Large intestine (tissue), 3 donors: ENCODE measurements at regions not wholly inside any gene's neighbourhood (a gene's known extent, or its start where the extent isn't known, plus 50 kb on each side); places are given as distances from the start of the nearest gene placed in this dataset.

Experiments
- DNase-seq, 2 donors: peaks; one replicate each; pipeline versions ENCODE4 v3.0.0 to v3.0.0-alpha.2; 2013
- H3K27ac ChIP-seq: one replicate; pipeline ENCODE4 v1.5.1; 2013; ENCODE audit warnings: low read length
- H3K27me3 ChIP-seq: 2 replicates; pipeline ENCODE4 v1.6.1; 2013; ENCODE audit warnings: low read length; ENCODE audit not compliant: control insufficient read depth, insufficient read depth
- H3K36me3 ChIP-seq: 2 replicates; pipeline ENCODE4 v1.6.1; 2013; ENCODE audit warnings: low read length; ENCODE audit not compliant: control insufficient read depth, insufficient read depth
- H3K4me1 ChIP-seq: one replicate; pipeline ENCODE4 v1.6.1; 2013; ENCODE audit warnings: low read length; ENCODE audit not compliant: control insufficient read depth, insufficient read depth
- H3K4me3 ChIP-seq: one replicate; pipeline ENCODE4 v1.5.1; 2013; ENCODE audit warnings: low read length
- H3K9me3 ChIP-seq: one replicate; pipeline ENCODE4 v1.6.1; 2013; ENCODE audit warnings: mild to moderate bottlenecking, low read depth, low read length, moderate library complexity; ENCODE audit not compliant: control insufficient read depth
- WGBS: methylation state at CpG from one replicate; pipeline ENCODE4 v1.1.5; 2013; ENCODE audit warnings: low lambda C conversion rate; ENCODE audit not compliant: insufficient coverage; 5-methylcytosine and 5-hydroxymethylcytosine counted together

DNA sequence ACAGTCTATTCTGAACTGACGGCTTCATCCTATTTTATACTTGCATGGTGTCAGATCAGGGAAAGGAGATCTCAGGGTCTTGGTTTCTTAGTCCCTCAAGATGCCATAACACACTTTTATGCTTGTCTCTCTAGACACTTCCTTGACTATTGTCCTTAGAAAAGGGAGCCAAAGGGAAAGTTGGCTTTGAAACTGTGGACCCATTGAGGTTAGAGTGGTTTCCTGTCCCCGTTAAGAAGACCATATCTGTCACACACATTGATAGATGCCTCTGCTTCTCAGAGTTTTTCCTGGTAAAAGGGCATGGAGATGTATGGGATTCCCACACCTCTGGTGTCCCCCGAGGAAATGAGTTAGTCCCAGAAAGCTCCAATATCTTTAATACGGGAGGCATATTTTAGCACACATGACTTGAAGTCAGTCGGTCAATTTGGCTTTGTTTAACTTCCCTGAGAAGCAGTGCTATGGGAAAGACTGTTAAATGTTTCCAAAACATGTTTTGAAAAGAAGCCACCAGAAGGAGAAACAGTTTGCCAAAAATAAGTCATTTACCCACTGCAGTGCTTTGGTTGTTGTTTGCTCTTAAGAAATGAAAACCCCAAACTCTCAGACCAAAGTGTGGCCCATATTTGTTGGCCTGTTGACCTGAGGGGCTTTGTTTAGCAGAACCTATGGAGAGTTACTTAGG lies 133.4 kb upstream of the CXCR4 start:
- WGBS = 50% methylated on average over 1 of the region's 5 CpGs
- no peak for DNase-seq
- Histone ChIP-seq H3K27me3 (no peaks in the 10 kb centered on the region), H3K27ac (no peak overlapping the region), H3K9me3 (no peaks in the 10 kb centered on the region), H3K4me3 (no peak overlapping the region), H3K4me1 (no peaks in the 10 kb centered on the region), H3K36me3 (no peaks in the 10 kb centered on the region)

- H3K27ac ChIP-seq = no peak overlapping the region
- no peaks in the 10 kb centered on the region for H3K9me3 ChIP-seq
- no peak overlapping the region for H3K4me3 ChIP-seq
- peaks cover 2% of the 10 kb centered on the region for H3K4me1 ChIP-seq
- DNase-seq = no peak
- no CpG with 5 or more reads among the region's 3 CpGs for WGBS
- no peaks in the 10 kb centered on the region for H3K36me3 ChIP-seq
- H3K27me3 ChIP-seq = no peaks in the 10 kb centered on the region
Observed at GRCh38 chr2:136250131-136250530, 132.2 kb upstream of the CXCR4 start.

GRCh38 chr2:136248907-136249306 lies 131.0 kb upstream of the CXCR4 start:
- Histone ChIP-seq H3K36me3 (no peaks in the 10 kb centered on the region), H3K4me3 (no peak overlapping the region), H3K27ac (no peak overlapping the region), H3K9me3 (no peaks in the 10 kb centered on the region), H3K4me1 (peaks cover 2% of the 10 kb centered on the region), H3K27me3 (no peaks in the 10 kb centered on the region)
- WGBS = no CpG with 5 or more reads among the region's 2 CpGs
- no peak for DNase-seq

DNA sequence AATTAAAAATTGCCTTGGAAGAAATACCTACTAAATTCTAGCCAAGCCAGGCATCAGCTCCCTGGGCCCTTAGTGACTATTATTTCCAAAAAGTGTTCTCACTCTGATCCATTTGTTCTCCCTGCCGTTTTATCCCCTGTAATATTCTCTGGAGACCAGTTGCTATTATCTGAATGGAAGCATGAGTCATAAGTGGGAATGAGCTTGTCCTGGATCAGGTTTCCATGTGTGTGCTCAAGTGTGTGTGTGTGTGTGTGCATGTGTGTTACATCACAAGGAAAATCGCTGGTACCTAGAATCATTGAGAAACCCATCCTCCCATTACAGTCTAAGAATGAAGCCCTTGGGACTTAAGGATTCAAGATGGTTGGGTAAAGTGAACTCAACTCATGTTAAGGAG lies 130.3 kb upstream of the CXCR4 start:
- Histone ChIP-seq H3K36me3 (no peaks in the 10 kb centered on the region), H3K4me1 (peaks cover 2% of the 10 kb centered on the region), H3K27me3 (no peaks in the 10 kb centered on the region), H3K4me3 (no peak overlapping the region), H3K9me3 (no peaks in the 10 kb centered on the region), H3K27ac (no peak overlapping the region)
- no peak for DNase-seq
- WGBS = no CpG with 5 or more reads among the region's 2 CpGs

DNA sequence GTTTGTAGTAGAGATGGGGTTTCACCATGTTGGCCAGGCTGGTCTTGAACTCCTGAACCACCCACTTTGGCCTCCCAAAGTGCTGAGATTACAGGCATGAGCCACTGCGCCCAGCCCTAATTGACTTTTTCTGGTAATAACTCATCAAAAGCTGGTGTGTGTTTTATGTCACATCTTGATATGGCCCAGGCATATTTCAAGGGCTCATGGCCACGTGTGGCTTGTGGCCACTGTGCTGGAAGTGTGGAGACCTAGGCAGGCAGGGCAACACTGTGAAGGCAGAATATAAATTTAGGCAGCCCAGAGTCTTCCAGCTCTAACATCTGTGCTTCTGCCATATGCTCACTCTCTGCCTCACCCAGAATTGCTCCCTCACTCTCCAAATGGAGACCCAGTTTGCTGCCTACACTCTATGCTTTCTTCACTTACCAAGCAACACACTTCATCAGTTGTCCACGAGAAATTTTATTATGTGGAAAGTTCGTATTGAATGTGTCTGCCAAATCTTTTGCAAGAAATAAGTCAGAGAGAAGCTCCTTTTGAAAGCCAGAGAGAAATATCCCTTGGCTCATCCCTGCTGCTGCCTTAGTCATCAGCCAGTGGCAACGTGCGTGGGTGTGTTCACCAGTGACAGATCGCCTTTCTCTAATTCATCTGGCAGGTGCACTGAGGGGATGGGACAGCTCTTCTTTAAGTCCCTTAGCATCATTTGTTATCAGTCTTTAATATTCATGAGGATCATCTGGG lies 129.4 kb upstream of the CXCR4 start:
- no peak for DNase-seq
- Histone ChIP-seq H3K27ac (no peak overlapping the region), H3K4me1 (peaks cover 2% of the 10 kb centered on the region), H3K36me3 (no peaks in the 10 kb centered on the region), H3K4me3 (no peak overlapping the region), H3K27me3 (no peaks in the 10 kb centered on the region), H3K9me3 (no peaks in the 10 kb centered on the region)
- 80% methylated on average over 1 of the region's 7 CpGs for WGBS

DNA sequence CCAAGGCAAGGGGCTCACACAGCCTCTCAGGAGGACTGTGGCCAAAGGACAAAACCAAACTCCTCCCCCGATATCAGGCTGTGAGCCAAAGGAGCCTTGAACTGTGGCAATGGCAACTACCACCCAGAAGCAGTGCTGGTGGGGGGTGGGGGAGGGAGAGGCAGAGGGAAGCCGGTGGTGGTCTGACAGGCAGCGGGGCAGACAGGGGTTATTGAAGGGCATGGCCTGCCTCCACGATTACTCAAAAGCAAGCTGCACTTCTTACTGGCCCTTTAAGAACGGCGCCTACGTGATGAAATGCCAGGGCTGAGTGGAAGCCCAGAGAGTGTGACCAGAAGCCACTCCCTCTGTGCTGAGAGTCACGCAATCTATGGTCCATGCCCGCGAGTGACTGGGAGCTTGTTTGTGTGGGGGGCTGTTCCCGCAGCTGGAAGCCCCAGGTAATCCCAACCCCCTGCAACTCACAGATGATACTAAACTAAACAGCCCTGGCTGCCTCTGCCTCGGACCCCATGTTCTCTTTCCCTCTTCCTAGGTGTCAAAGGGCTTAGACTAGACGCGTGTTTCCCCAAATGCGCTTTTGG lies 128.2 kb upstream of the CXCR4 start:
- DNase-seq = peak; percentile 47 to 69
- Histone ChIP-seq H3K36me3 (no peaks in the 10 kb centered on the region), H3K9me3 (no peaks in the 10 kb centered on the region), H3K27ac (no peak overlapping the region), H3K4me1 (peaks cover 2% of the 10 kb centered on the region), H3K27me3 (no peaks in the 10 kb centered on the region), H3K4me3 (peak overlapping the region; percentile 13)
- WGBS = no CpG with 5 or more reads among the region's 15 CpGs

DNA sequence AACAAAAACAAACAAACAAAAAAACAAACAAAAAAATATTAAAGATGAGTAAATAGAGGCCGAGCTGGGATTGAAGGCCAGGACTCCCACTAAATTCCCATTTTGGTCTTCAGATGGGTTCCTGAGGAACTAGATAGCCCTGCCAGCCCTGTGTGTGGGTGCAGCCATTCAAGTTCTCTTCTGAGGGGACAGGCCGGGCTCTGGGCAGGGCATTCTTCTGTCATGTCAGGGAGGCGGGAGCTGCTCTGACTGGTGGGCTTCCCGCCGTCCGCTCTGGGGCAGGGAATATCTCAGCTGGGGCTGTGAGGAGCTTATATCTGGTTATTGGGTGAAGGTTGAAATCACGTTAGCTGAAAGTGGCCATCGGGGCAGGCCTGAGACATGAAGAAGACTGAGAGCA lies 127.3 kb upstream of the CXCR4 start:
- no peak overlapping the region for H3K4me3 ChIP-seq
- no CpG with 5 or more reads among the region's 8 CpGs for WGBS
- no peak overlapping the region for H3K27ac ChIP-seq

DNA sequence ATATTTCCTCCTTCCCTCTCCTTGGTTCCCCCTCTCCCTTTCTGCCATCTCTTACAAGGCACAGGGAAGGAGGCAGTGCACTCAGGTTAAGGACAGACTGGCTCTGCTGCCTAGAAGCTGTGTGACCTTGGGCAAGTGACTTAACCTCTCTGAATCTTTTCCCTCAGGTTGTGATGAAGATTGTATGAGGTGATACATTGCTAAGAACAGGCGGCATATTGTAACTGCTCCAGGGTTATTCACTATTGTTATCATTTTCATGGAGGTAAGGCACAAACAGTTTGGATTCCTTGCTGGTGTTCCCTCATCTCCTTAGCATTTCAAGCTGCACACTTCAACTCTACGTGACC lies 126.6 kb upstream of the CXCR4 start:
- peaks cover 2% of the 10 kb centered on the region for H3K4me1 ChIP-seq
- H3K27ac ChIP-seq = no peak overlapping the region
- no CpG with 5 or more reads among the region's 2 CpGs for whole genome bisulfite sequencing
- no peak for DNase-seq
- no peaks in the 10 kb centered on the region for H3K9me3 ChIP-seq
- H3K4me3 ChIP-seq = no peak overlapping the region
- no peaks in the 10 kb centered on the region for H3K27me3 ChIP-seq
- no peaks in the 10 kb centered on the region for H3K36me3 ChIP-seq

More for the DNA sequence above, 127.3 kb upstream of the CXCR4 start:
- no peaks in the 10 kb centered on the region for H3K36me3 ChIP-seq
- no peaks in the 10 kb centered on the region for H3K9me3 ChIP-seq
- H3K27me3 ChIP-seq = no peaks in the 10 kb centered on the region
- DNase-seq = no peak
- H3K4me1 ChIP-seq = peaks cover 2% of the 10 kb centered on the region

GRCh38 chr2:136243638-136244535 lies 125.9 kb upstream of the CXCR4 start:
- no peaks in the 10 kb centered on the region for H3K9me3 ChIP-seq
- H3K36me3 ChIP-seq = no peaks in the 10 kb centered on the region
- no CpG with 5 or more reads among the region's 16 CpGs for WGBS
- no peak overlapping the region for H3K4me3 ChIP-seq
- DNase-seq = no peak
- no peak overlapping the region for H3K27ac ChIP-seq
- H3K4me1 ChIP-seq = peaks cover 2% of the 10 kb centered on the region
- no peaks in the 10 kb centered on the region for H3K27me3 ChIP-seq

GRCh38 chr2:136242687-136243277 lies 124.8 kb upstream of the CXCR4 start:
- Histone ChIP-seq H3K27ac (no peak overlapping the region), H3K27me3 (no peaks in the 10 kb centered on the region), H3K9me3 (no peaks in the 10 kb centered on the region), H3K4me3 (no peak overlapping the region), H3K36me3 (no peaks in the 10 kb centered on the region), H3K4me1 (peaks cover 2% of the 10 kb centered on the region)
- no CpG with 5 or more reads among the region's 10 CpGs for WGBS
- DNase-seq = no peak
